ENCODE measurements at regions not wholly inside any gene's neighbourhood (a gene's known extent, or its start where the extent isn't known, plus 50 kb on each side); places are given as distances from the start of the nearest gene placed in this dataset.

DNA sequence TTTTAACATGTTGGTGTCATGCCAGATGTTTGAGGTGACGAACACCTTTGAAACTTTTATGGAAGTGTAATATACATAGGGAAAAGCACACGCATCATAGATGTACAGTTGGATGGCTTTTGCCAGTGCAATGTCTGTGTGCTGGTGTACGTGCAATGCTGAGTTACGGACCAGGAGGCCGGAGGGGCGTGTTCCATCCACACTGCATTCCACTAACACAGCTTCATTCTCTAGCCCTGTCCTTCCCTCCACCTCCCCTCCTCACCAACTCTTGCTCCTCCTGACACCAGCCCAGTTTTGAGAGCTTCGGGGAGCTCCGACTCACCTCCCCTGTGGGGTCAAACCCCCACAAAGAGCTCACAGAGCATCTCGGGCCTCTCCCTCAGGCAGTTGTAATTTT, 358.8 kb downstream of the C16orf95 start:
- intact Hi-C loops (cut with DNase I), result no loop called here
- no peak overlapping the region for H3K4me3 ChIP-seq
- no peaks in the 10 kb centered on the region for H3K36me3 ChIP-seq (ENCODE audit: insufficient read depth in 1 of 2, low read depth in 1 of 2)
- H3K27me3 ChIP-seq (ENCODE audit: insufficient read depth in 3 of 3, low read length in 2 of 3), result peaks cover 0 to 63% (median 19%) of the 10 kb centered on the region in 3 donors
- 78 to 85% (median 80%) methylated on average over 9 of the region's 9 CpGs for WGBS, 3 donors
- DNase-seq (no peak), ATAC-seq (no peak)
- H3K4me1 ChIP-seq, result no peaks in the 10 kb centered on the region
- H3K9me3 ChIP-seq, result no peaks in the 10 kb centered on the region
- H3K27ac ChIP-seq, result no peak overlapping the region
- TF ChIP-seq CTCF (IDR thresholded peaks at IDR 0.05), result no peak

- no peak overlapping the region for H3K27ac ChIP-seq
These were observed 358.0 kb downstream of the C16orf95 start for GRCh38 chr16:86959091-86959651.

GRCh38 chr16:86959729-86960128, 357.5 kb downstream of the C16orf95 start:
- Histone ChIP-seq H3K4me1 (no peaks in the 10 kb centered on the region), H3K36me3 (ENCODE audit: insufficient read depth in 1 of 2, low read depth in 1 of 2) (no peaks in the 10 kb centered on the region), H3K9me3 (no peaks in the 10 kb centered on the region), H3K4me3 (no peak overlapping the region), H3K27ac (no peak overlapping the region), H3K27me3 (ENCODE audit: insufficient read depth in 3 of 3, low read length in 2 of 3) (peaks cover 0 to 65% (median 19%) of the 10 kb centered on the region in 3 donors)
- DNase-seq, result no peak
- ATAC-seq, result no peak
- intact Hi-C loops (cut with DNase I), result no loop called here
- WGBS, 3 donors, result 70 to 82% (median 79%) methylated on average over 3 of the region's 3 CpGs
- TF ChIP-seq CTCF (IDR thresholded peaks at IDR 0.05), result no peak

More at GRCh38 chr16:86959091-86959651, 358.0 kb downstream of the C16orf95 start:
- TF ChIP-seq CTCF (IDR thresholded peaks at IDR 0.05), result no peak
- no peaks in the 10 kb centered on the region for H3K9me3 ChIP-seq
- intact Hi-C loops (cut with DNase I), result no loop called here
- WGBS, 3 donors, result 26 to 51% (median 45%) methylated on average over 17 to 20 of the region's 20 CpGs
- DNase-seq (no peak), ATAC-seq (no peak)
- no peaks in the 10 kb centered on the region for H3K4me1 ChIP-seq
- H3K4me3 ChIP-seq, result no peak overlapping the region
- H3K27me3 ChIP-seq (ENCODE audit: insufficient read depth in 3 of 3, low read length in 2 of 3), result peaks cover 0 to 61% (median 19%) of the 10 kb centered on the region in 3 donors
- H3K36me3 ChIP-seq (ENCODE audit: insufficient read depth in 1 of 2, low read depth in 1 of 2), result no peaks in the 10 kb centered on the region

DNA sequence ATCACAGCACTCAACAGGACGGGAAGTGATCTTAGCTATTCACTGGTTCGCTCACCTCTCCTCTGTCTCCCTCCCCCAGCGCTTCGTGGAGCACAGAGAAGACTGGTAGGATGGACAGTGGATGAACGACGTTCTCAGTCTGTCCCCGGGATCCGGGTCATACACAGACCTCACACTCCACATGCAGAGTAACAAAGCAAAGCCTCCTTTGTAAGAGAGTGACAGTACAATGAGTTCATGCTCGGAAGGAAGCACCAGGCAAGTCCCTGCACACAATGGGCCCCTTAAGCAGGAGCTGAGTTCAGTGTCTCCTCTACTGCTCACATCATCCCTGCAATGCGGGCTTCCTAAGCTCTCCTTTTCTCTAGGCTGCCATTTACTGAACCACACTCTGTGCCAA, 356.9 kb downstream of the C16orf95 start:
- Histone ChIP-seq H3K27ac (no peak overlapping the region), H3K4me1 (no peaks in the 10 kb centered on the region), H3K36me3 (ENCODE audit: insufficient read depth in 1 of 2, low read depth in 1 of 2) (no peaks in the 10 kb centered on the region), H3K9me3 (no peaks in the 10 kb centered on the region), H3K27me3 (ENCODE audit: insufficient read depth in 3 of 3, low read length in 2 of 3) (peaks cover 0 to 65% (median 15%) of the 10 kb centered on the region in 3 donors), H3K4me3 (no peak overlapping the region)
- TF ChIP-seq CTCF (IDR thresholded peaks at IDR 0.05), result no peak
- DNase-seq (no peak), ATAC-seq (no peak)
- 56 to 64% (median 62%) methylated on average over 10 of the region's 10 CpGs for WGBS, 3 donors
- intact Hi-C loops (cut with DNase I), result no loop called here

DNA sequence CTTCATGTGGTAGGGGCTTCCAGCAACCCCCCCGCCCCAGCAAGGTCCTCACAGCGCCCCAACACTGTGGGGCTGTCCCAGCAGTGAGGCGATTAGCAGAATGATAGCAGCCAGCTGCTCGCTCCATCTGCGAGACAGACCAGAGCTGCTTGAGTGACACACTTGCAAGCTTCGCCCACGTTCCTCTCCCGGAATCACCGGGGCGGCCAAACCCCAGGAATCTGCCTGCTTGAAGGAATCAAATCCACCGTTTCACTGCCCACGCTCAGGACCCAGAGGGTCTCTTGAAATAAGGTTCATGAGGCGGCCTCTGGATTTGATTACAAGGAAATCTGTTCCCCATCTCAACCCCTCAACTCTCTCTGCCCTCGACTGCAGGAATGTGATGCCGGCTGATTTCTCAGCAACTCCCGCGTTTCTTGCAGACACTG, 356.0 kb downstream of the C16orf95 start:
- no peak for ATAC-seq
- H3K27ac ChIP-seq, result no peak overlapping the region
- 27 to 30% (median 28%) methylated on average over 17 of the region's 17 CpGs for WGBS, 3 donors
- H3K27me3 ChIP-seq (ENCODE audit: insufficient read depth in 3 of 3, low read length in 2 of 3), result peaks cover 0 to 65% (median 16%) of the 10 kb centered on the region in 3 donors
- H3K36me3 ChIP-seq (ENCODE audit: insufficient read depth in 1 of 2, low read depth in 1 of 2), result no peaks in the 10 kb centered on the region
- intact Hi-C loops (cut with DNase I), result no loop called here
- no peaks in the 10 kb centered on the region for H3K4me1 ChIP-seq
- DNase-seq, result no peak
- TF ChIP-seq CTCF (IDR thresholded peaks at IDR 0.05), result no peak
- no peaks in the 10 kb centered on the region for H3K9me3 ChIP-seq
- H3K4me3 ChIP-seq, result no peak overlapping the region

Data from psoas muscle (tissue), 7 donors.